ENCODE measurements at regions not wholly inside any gene's neighbourhood (a gene's known extent, or its start where the extent isn't known, plus 50 kb on each side); places are given as distances from the start of the nearest gene placed in this dataset.
"Not testable (repeated sequence)": the region's sequence is repeated elsewhere in the genome, so short reads cannot be mapped to it uniquely, and the experiment has no call there.

DNA sequence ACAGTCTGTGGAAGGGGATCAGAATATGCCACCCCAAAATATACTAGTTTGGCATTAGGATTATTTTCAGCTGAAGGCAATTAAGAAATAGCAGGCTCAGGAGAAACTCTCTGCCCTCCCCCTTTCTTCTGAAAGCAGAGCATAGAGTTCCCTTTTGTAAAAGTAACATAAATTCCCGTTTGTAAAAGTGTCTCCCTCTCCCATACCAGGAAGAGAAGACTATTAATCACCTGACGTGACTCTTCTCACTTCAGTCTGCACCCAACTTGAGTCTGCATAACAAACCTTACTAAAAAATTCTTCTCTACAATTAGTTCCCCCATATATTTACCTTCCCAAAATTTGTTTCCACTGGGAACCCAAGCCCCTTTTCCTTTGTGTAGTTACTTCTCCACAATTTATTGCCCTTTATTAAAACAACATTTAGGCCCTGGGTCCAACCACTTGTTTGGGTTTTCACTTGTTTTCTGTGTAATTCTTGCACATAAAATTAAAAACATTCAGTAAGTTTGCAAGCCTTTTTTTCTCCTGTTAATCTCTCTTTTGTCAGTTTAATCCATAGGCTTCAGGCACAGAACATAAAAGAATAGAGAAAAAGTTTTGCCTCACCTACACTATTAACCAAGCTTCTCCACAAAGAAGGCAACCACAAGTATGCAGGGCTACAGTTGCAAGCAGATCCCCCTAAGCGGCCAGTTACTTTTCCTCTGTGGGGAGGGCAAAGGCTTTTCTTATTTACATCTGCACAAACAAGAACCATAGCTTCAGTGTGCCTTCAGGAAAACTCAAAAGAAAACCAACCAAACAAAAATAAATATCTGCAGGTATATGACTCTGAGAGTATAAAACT, 73.8 kb upstream of the EPCAM start:
- DNase-seq, result no peak

DNA sequence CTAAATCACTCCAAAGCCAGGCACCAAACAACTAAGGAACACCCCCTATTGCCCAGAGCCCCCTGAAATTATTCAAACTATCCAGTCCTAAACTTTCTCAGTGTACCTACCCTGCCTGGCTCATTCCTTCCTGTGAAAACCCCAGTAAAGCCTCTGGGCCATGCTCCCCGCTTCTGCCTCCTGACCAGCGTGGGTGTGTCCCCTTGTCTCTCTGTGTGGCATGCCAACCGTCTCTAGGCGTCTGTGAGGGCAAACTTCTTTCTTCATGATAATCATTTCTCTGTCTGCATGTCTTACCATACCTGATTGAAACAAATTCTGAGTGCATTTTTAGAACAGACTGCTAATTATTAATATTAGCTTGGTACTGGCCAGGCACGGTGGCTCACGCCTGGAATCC, 75.1 kb upstream of the EPCAM start:
- DNase-seq, result no peak

- no peak for DNase-seq
Measured at GRCh38 chr2:47288864-47289263, 80.2 kb upstream of the EPCAM start.

- no peak for DNase-seq
Measured at GRCh38 chr2:47283659-47284058, 85.5 kb upstream of the EPCAM start.

DNA sequence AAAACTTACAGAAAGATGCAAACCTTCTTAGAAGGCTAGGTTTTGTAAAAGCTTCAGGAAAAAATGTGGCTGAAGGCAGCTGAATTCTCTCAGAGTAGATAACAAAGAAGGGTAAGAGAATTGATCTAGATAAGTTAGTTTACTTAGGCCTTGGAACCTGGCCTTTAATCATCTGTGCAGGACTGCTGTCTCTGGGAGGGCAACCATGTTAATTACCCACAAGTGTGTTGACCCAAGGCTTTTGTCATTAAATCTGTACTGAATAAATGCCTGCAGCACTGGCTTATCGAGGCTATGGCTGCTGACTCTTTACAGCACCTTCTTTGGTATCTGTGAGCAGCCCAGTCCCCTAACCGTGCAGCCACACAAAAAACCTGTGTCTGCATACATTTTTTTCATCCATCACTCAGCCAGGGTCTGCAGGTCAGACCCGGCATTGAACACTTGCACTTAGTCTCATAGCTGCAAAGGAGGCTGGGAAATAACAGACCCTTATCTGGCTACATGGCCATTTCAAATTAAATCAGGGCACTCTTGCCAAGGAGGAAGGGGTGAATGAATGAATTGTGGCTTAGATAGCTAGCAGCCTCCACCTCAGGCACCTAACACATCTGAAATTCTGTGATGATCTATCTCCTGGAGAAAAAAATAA, 86.4 kb upstream of the EPCAM start:
- no peak for DNase-seq

- DNase-seq, result not testable (repeated sequence)
Measured at GRCh38 chr2:47279525-47279924, 89.6 kb upstream of the EPCAM start.

DNA sequence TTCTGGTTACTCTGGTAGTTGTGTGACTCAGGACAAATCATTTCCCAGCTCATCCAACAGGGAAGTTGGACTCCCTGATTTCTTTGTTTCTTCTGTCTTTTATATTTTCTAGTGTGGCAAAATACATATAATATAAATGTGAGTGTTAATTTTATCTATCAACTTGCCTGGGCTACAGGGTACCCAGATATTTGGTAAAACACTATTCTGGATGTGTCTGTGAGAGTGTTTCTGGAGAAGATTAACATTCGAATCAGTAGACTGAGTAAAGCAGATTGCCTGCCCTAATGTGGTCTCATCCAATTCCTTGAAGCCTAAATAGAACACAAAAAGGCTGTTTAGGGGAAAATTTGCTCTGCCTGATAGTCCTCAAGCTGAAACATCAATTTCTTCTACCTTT, 91.1 kb upstream of the EPCAM start:
- DNase-seq, result no peak

DNA sequence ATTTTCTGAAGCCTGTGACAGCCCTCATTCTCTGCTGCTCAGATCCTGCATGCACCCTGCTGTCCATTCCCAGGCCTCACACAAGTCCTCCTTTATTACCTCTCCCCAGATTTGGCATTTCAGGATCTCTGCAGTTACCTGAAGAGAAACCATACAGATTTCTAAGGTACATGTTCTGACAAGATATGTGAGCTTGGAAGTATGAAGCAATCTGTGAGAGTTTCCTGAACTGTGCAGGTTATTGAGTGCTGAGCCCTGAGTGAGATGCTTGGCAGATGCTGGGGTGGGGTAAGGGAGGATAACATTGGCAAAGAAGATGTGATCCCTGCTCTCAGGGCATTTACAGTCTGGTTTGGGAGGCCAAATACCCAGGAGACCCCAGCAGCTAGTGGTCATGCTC, 91.9 kb upstream of the EPCAM start:
- DNase-seq, result no peak

DNA sequence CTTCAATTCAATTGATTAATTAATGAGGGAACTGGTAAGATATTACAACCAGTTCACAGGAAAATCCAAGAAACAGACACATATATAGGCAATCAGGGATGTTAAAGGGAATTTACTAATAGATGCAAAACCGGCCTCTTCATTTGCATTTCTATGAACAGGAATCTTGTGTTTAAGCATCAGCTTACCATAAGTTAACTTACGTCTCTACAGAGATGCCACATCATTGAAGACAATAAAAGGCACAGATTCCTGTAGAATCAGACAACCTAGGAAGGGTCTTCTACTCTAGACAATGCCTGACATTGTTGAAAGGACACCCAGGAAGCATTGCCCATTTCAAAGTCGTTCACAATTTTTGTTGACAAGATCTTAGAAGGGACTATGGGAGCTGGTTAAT, 93.0 kb upstream of the EPCAM start:
- no peak for DNase-seq

GRCh38 chr2:47274054-47274782, 94.9 kb upstream of the EPCAM start:
- DNase-seq, result no peak

- DNase-seq, result no peak
Measured at GRCh38 chr2:47272905-47273758, 96.0 kb upstream of the EPCAM start.

- DNase-seq, result peak; percentile 85
Measured at GRCh38 chr2:47272031-47272864, 95.9 kb upstream of the CALM2 start.

DNA sequence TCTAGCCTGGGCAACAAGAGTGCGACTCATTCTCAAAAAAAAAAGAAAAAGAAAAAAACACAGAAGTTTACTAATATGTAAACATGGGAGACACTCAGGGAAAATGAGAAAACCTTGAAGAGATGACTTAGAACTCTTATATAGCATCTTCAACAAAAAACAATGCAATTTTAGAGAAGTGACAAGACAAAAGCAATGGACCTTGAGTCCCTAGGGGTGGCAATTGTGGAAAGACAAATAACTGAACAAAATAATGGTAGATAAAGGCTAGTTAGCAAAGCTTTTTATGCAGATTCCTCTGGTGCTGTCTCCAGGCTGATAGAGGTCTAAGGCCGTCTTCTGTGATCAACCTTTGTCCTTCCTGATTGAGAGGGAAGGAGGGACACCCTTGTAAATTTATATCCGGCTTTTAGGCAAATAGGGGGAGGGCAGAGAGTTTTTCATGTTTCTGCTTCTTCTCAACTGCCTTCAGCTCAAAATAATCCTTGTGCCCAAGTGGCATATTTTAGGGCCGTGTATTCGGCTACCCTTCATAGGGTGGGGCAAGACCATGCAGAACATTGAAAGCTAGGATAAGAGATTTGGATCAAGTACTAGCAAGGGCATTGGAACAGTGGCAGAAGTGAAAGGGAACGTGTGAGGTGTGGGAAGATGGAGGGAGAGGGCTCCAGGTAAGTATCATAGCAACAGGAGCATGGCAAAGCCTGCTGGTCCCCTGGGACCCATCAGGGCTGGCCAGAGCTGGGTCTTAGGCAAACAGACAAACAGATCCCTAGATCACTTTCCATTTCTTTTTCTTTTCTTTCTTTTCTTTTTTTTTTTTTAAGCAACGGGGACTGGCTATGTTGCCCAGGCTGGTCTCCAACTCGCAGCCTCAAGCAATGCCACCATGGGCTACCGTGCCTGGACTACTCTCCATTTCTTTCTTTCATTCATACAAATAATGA, 95.0 kb upstream of the CALM2 start:
- no peak for DNase-seq

GRCh38 chr2:47270421-47270820, 94.1 kb upstream of the CALM2 start:
- no peak for DNase-seq

- DNase-seq, result no peak
Measured at GRCh38 chr2:47269316-47270232, 93.3 kb upstream of the CALM2 start.

GRCh38 chr2:47267711-47268086, 91.4 kb upstream of the CALM2 start:
- DNase-seq, result no peak

- DNase-seq, result no peak
Measured at GRCh38 chr2:47266939-47267710, 90.8 kb upstream of the CALM2 start.

GRCh38 chr2:47265751-47266231, 89.5 kb upstream of the CALM2 start:
- no peak for DNase-seq

All from right kidney (tissue), 1 donor.